IMR-90 (cell line): ENCODE measurements at regions not wholly inside any gene's neighbourhood (a gene's known extent, or its start where the extent isn't known, plus 50 kb on each side); places are given as distances from the start of the nearest gene placed in this dataset.

ENCODE experiments used
- ATAC-seq: fragments of 200-7000 bp; cut with Tn5 transposase; 2 replicates; pipeline ENCODE4 v1.9.1; 2020; ENCODE audit warnings: low read depth, mild to moderate bottlenecking, moderate library complexity
- BruUV-seq: library from RNA; stranded (reverse); fragments of 400-500 nt; replicated peaks from 2 replicates; lab custom pipeline; 2021; lab: Mats Ljungman, UMichigan
- CTCF ChIA-PET: fragments of 300-600 bp; formaldehyde crosslinking; extraction: SDS; loops from one replicate; lab custom pipeline; 2021; ENCODE audit warnings: antibody characterized with exemption; lab: Yijun Ruan, JAX
- POLR2A ChIA-PET: fragments of 300-600 bp; sonication (Branson Sonifier 250); formaldehyde crosslinking; loops from one replicate; lab custom pipeline; 2022; ENCODE audit warnings: antibody characterized with exemption; ENCODE audit not compliant: unreplicated experiment; lab: Charles Lee
- DNase-seq: peaks from one replicate; pipeline ENCODE4 v3.0.0; 2013
- H2AFZ ChIP-seq: replicated peaks from 2 replicates; pipeline ENCODE3; 2013; ENCODE audit warnings: low read length, mild to moderate bottlenecking; ENCODE audit not compliant: poor library complexity
- H2AK5ac ChIP-seq: 2 replicates; pipeline ENCODE4 v1.6.1; 2013; ENCODE audit warnings: low read depth, low read length, inconsistent platforms
- H2AK9ac ChIP-seq: replicated peaks from 2 replicates; pipeline ENCODE3; 2013; ENCODE audit warnings: mild to moderate bottlenecking, low read depth, low read length, moderate library complexity; ENCODE audit not compliant: poor library complexity
- H2BK120ac ChIP-seq: 2 replicates; pipeline ENCODE4 v1.6.1; 2013; ENCODE audit warnings: low read depth, low read length, inconsistent platforms
- H2BK15ac ChIP-seq: 3 replicates; pipeline ENCODE4 v1.6.1; 2013; ENCODE audit warnings: low read depth, low read length, inconsistent platforms
- H2BK20ac ChIP-seq: 2 replicates; pipeline ENCODE4 v1.6.1; 2013; ENCODE audit warnings: low read depth, mild to moderate bottlenecking, inconsistent platforms, low read length, moderate library complexity
- H2BK5ac ChIP-seq: 2 replicates; pipeline ENCODE4 v1.6.1; 2013; ENCODE audit warnings: mild to moderate bottlenecking, low read depth, low read length, inconsistent platforms; ENCODE audit not compliant: poor library complexity, severe bottlenecking
- H3K14ac ChIP-seq: replicated peaks from 2 replicates; pipeline ENCODE4 v1.6.1; 2013; ENCODE audit warnings: low read depth, low read length, inconsistent platforms
- H3K18ac ChIP-seq: 2 replicates; pipeline ENCODE4 v1.6.1; 2013; ENCODE audit warnings: low read depth, low read length, control low read depth
- H3K23ac ChIP-seq: 2 replicates; pipeline ENCODE4 v1.6.1; 2013; ENCODE audit warnings: low read depth, low read length, inconsistent platforms
- H3K27ac ChIP-seq: 2 replicates; pipeline ENCODE4 v1.5.1; 2013; ENCODE audit warnings: mild to moderate bottlenecking, control low read depth, low read length; ENCODE audit not compliant: insufficient read depth
- H3K27me3 ChIP-seq: 2 replicates; pipeline ENCODE4 v1.6.1; 2013; ENCODE audit warnings: low read length; ENCODE audit not compliant: control insufficient read depth, insufficient read depth
- H3K36me3 ChIP-seq: 2 replicates; pipeline ENCODE4 v1.6.1; 2013; ENCODE audit warnings: low read length, mixed read lengths; ENCODE audit not compliant: control insufficient read depth, insufficient read depth
- H3K4ac ChIP-seq: 2 replicates; pipeline ENCODE4 v1.6.1; 2013; ENCODE audit warnings: low read depth, low read length, inconsistent platforms
- H3K4me1 ChIP-seq: 2 replicates; pipeline ENCODE4 v1.6.1; 2013; ENCODE audit warnings: low read length, mixed read lengths; ENCODE audit not compliant: control insufficient read depth, insufficient read depth
- H3K4me2 ChIP-seq: 2 replicates; pipeline ENCODE4 v1.6.1; 2013; ENCODE audit warnings: low read depth, mild to moderate bottlenecking, control low read depth, low read length, moderate library complexity
- H3K4me3 ChIP-seq: 2 replicates; pipeline ENCODE4 v1.5.1; 2013; ENCODE audit warnings: low read depth, mild to moderate bottlenecking, control low read depth, low read length, moderate library complexity; ENCODE audit not compliant: insufficient read depth
- H3K56ac ChIP-seq: 2 replicates; pipeline ENCODE4 v1.6.1; 2013; ENCODE audit warnings: low read length, inconsistent platforms; ENCODE audit not compliant: insufficient read depth; ENCODE audit errors: extremely low read depth
- H3K79me1 ChIP-seq, 2 experiments: 2 replicates each; pipeline ENCODE4 v1.6.1; 2013; ENCODE audit warnings: low read length in 2 of 2, inconsistent platforms in 1 of 2, low read depth in 1 of 2
- H3K9ac ChIP-seq: 2 replicates; pipeline ENCODE4 v1.6.1; 2013; ENCODE audit warnings: low read depth, low read length, control low read depth
- H3K9me1 ChIP-seq: 2 replicates; pipeline ENCODE4 v1.6.1; 2013; ENCODE audit warnings: low read length, inconsistent platforms; ENCODE audit not compliant: insufficient read depth
- H3K9me3 ChIP-seq: 2 replicates; pipeline ENCODE4 v1.6.1; 2013; ENCODE audit warnings: low read length; ENCODE audit not compliant: control insufficient read depth, insufficient read depth
- H4K20me1 ChIP-seq: 2 replicates; pipeline ENCODE4 v1.6.1; 2013; ENCODE audit warnings: low read length, inconsistent platforms; ENCODE audit not compliant: insufficient read depth
- H4K5ac ChIP-seq: 2 replicates; pipeline ENCODE4 v1.6.1; 2013; ENCODE audit warnings: mild to moderate bottlenecking, low read depth, low read length, control low read depth
- H4K8ac ChIP-seq, 2 experiments: 2 replicates each; pipeline ENCODE4 v1.6.1; 2013; ENCODE audit warnings: low read depth in 2 of 2, low read length in 2 of 2, control low read depth in 1 of 2, inconsistent platforms in 1 of 2
- H4K91ac ChIP-seq: 2 replicates; pipeline ENCODE4 v1.6.1; 2013; ENCODE audit warnings: low read depth, low read length, inconsistent platforms; ENCODE audit not compliant: insufficient read depth
- BHLHE40 ChIP-seq: fragments of 150-350 bp; IDR thresholded peaks from 2 replicates; pipeline ENCODE4 v1.6.1; 2016; ENCODE audit warnings: mild to moderate bottlenecking, low read depth, low read length
- CHD1 ChIP-seq: IDR thresholded peaks from 2 replicates; pipeline ENCODE4 v1.6.1; 2012; ENCODE audit warnings: low read depth, low read length, improper control_type of control experiment
- FOS ChIP-seq: fragments of 150-350 bp; IDR thresholded peaks from 2 replicates; pipeline ENCODE4 v1.6.1; 2016; ENCODE audit warnings: low read depth, low read length
- MAFK ChIP-seq: IDR thresholded peaks from 2 replicates; pipeline ENCODE4 v1.6.1; 2012; ENCODE audit warnings: low read depth, low read length, improper control_type of control experiment
- MAZ ChIP-seq: IDR thresholded peaks from 2 replicates; pipeline ENCODE4 v1.6.1; 2012; ENCODE audit warnings: low read depth, mild to moderate bottlenecking, low read length, improper control_type of control experiment, moderate library complexity, borderline replicate concordance
- MXI1 ChIP-seq: IDR thresholded peaks from 2 replicates; pipeline ENCODE4 v1.6.1; 2012; ENCODE audit warnings: low read depth, mild to moderate bottlenecking, low read length, moderate library complexity, borderline replicate concordance
- NFE2L2 ChIP-seq: fragments of 150-350 bp; IDR thresholded peaks from 2 replicates; pipeline ENCODE4 v1.6.1; 2016; ENCODE audit warnings: low read depth, mild to moderate bottlenecking, low read length
- POLR2A ChIP-seq: IDR thresholded peaks from 2 replicates; pipeline ENCODE4 v1.6.1; 2012; ENCODE audit warnings: mild to moderate bottlenecking, low read depth, low read length
- RAD21 ChIP-seq: IDR thresholded peaks from 2 replicates; pipeline ENCODE4 v1.6.1; 2012; ENCODE audit warnings: low read length, improper control_type of control experiment
- RCOR1 ChIP-seq: IDR thresholded peaks from 2 replicates; pipeline ENCODE4 v1.6.1; 2012; ENCODE audit warnings: mild to moderate bottlenecking, low read length, improper control_type of control experiment; ENCODE audit not compliant: insufficient replicate concordance
- RFX5 ChIP-seq: IDR thresholded peaks from 2 replicates; pipeline ENCODE4 v1.8.0; 2012; ENCODE audit warnings: low read depth, mild to moderate bottlenecking, low read length, moderate library complexity
- SMC3 ChIP-seq: fragments of 150-350 bp; IDR thresholded peaks from 2 replicates; pipeline ENCODE4 v1.6.1; 2016; ENCODE audit warnings: low read depth, mild to moderate bottlenecking, antibody characterized with exemption, low read length, moderate library complexity
- WGBS, 2 experiments: methylation state at CpG; one replicate each; pipeline versions ENCODE4 v1.1.5 to v1.1.7; 2013; ENCODE audit warnings: missing lambda C conversion rate in 2 of 2; ENCODE audit not compliant: insufficient read length in 1 of 2; ENCODE audit errors: extremely low coverage in 2 of 2; 5-methylcytosine and 5-hydroxymethylcytosine counted together
- dilution Hi-C: fragments of 300-500 bp; cut with HindIII; formaldehyde crosslinking; loops from one replicate; pipeline ENCODE4 v1.14.3; 2018; ENCODE audit warnings: low sequenced_read_pairs; ENCODE audit not compliant: unreplicated experiment
- in situ Hi-C: fragments of 300-500 bp; cut with MboI; formaldehyde crosslinking; loops from 3 replicates; pipeline ENCODE4 v1.14.3; 2019; ENCODE audit warnings: low sequenced_read_pairs, inconsistent platforms, mixed read lengths
- intact Hi-C: fragments of 100-400 bp; cut with micrococcal nuclease; formaldehyde crosslinking; loops from 2 replicates; pipeline ENCODE4 v1.10.0; 2022

DNA sequence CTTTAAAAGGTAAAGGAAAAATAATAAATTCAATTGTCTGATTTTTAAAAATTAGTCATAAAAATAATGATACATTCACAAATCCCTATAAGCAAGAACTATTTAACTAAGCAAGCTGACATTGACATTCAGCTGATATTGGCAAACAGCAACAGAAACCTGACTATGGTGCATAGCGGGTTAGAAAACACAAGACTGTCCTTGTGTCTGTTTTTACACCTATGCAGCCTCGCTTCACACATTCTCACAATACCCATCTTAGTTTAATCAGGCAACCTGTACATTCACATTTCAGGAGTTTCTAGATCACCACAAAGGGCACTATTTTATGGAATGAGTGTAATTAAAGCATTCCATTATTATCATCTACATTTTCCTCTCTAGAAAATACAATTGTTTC is 737.1 kb downstream of the KCNA4 start:
- Histone ChIP-seq H3K36me3 (no peaks in the 10 kb centered on the region), H2BK120ac (peak overlapping the region; percentile 76), H3K4me3 (no peak overlapping the region), H3K27ac (no peak overlapping the region), H2AK9ac (no peak overlapping the region), H2AFZ (no peak overlapping the region), H4K20me1 (no peaks in the 10 kb centered on the region), H3K23ac (peak overlapping the region; percentile 63; the same call in 1 of the 2 replicates), H2BK15ac (peak overlapping the region; percentile 92), H3K14ac (peak overlapping the region; percentile 35; the same call in 1 of the 2 replicates), H2BK5ac (peak overlapping the region; percentile 50), H3K4me2 (no peak overlapping the region), H4K91ac (peak overlapping the region; percentile 67), H3K79me1 (peaks cover 0 to 3% of the 10 kb centered on the region in 2 experiments; a peak in 1 of 4 replicates), H3K56ac (no peak overlapping the region), H3K4ac (peak overlapping the region; percentile 73; the same call in 1 of the 2 replicates), H3K4me1 (peaks cover 7% of the 10 kb centered on the region), H4K8ac (peak overlapping the region; percentile 57 to 72), H3K27me3 (no peaks in the 10 kb centered on the region), H3K18ac (peak overlapping the region; percentile 75; the same call in 1 of the 2 replicates), H2BK20ac (peak overlapping the region; percentile 84), H3K9me3 (no peaks in the 10 kb centered on the region), H3K9ac (no peak overlapping the region), H3K9me1 (no peaks in the 10 kb centered on the region), H2AK5ac (peak overlapping the region; percentile 47), H4K5ac (peak overlapping the region; percentile 27; the same call in 1 of the 2 replicates)
- POLR2A ChIA-PET = no interaction called here
- ATAC-seq (no peak), DNase-seq (no peak)
- 100% methylated on average over 1 of the region's 2 CpGs; no CpG with 5 or more reads in 1 of the 2 experiments for WGBS, 2 experiments
- dilution Hi-C loops (no loop called here), intact Hi-C loops (no loop called here), in situ Hi-C loops (no loop called here)
- TF ChIP-seq POLR2A = no peak
- TF ChIP-seq RFX5 = no peak
- TF ChIP-seq BHLHE40 = no peak
- TF ChIP-seq FOS = no peak
- no peak for TF ChIP-seq CHD1
- TF ChIP-seq MAZ = no peak
- no peak for TF ChIP-seq RAD21
- no peak for TF ChIP-seq SMC3
- TF ChIP-seq RCOR1 = no peak
- TF ChIP-seq NFE2L2 = no peak
- TF ChIP-seq MXI1 = no peak
- no peak for TF ChIP-seq MAFK
- no TSS peak for BruUV-seq
- CTCF ChIA-PET = interaction anchor here (0.8 kb wide), 1 partner anchor 14 kb away, joined by 3 read pairs; no protein-coding TSS in a partner anchor
